Keratinocyte (primary cell): ENCODE measurements at regions not wholly inside any gene's neighbourhood (a gene's known extent, or its start where the extent isn't known, plus 50 kb on each side); places are given as distances from the start of the nearest gene placed in this dataset.

Experiments used
- DNase-seq: peaks from one replicate; pipeline ENCODE4 v3.0.0-alpha.2; 2011; ENCODE audit warnings: low read depth, missing footprints, low spot score
- FAIRE-seq: peaks from 2 replicates; lab custom pipeline; 2011; peaks lifted over from hg19 to GRCh38; lab: Jason Lieb, UNC
- H2AFZ ChIP-seq: 2 replicates; pipeline ENCODE4 v1.6.0; 2012; ENCODE audit warnings: low read length, control low read depth, inconsistent platforms; ENCODE audit not compliant: control insufficient read depth
- H3K27ac ChIP-seq: 2 replicates; pipeline ENCODE4 v1.5.1; 2011; ENCODE audit warnings: low read length; ENCODE audit not compliant: control insufficient read depth, insufficient read depth
- H3K27me3 ChIP-seq: 3 replicates; pipeline ENCODE4 v1.6.0; 2011; ENCODE audit warnings: low read length; ENCODE audit not compliant: control insufficient read depth, insufficient read depth; ENCODE audit errors: extremely low read depth
- H3K36me3 ChIP-seq, 2 experiments: 2 replicates in 1 of 2; 3 replicates in 1 of 2; pipeline ENCODE4 v1.5.1; 2011; ENCODE audit warnings: low read length in 2 of 2, mild to moderate bottlenecking in 1 of 2; ENCODE audit not compliant: control insufficient read depth in 2 of 2, insufficient read depth in 2 of 2; ENCODE audit errors: extremely low read depth in 1 of 2
- H3K4me1 ChIP-seq: 3 replicates; pipeline ENCODE4 v1.5.1; 2011; ENCODE audit warnings: low read length; ENCODE audit not compliant: control insufficient read depth, insufficient read depth; ENCODE audit errors: extremely low read depth
- H3K4me2 ChIP-seq: 3 replicates; pipeline ENCODE4 v1.6.0; 2011; ENCODE audit warnings: low read depth, low read length; ENCODE audit not compliant: control insufficient read depth, insufficient read depth; ENCODE audit errors: extremely low read depth
- H3K4me3 ChIP-seq, 3 experiments: fragments of 200-600 bp in 1 of 3; sonication (generic) in 1 of 3; 2 replicates in 2 of 3; 3 replicates in 1 of 3; pipeline ENCODE4 v1.5.1; 2011 to 2016; ENCODE audit warnings: low read length in 3 of 3, mild to moderate bottlenecking in 3 of 3, control low read depth in 2 of 3, inconsistent platforms in 1 of 3, low read depth in 1 of 3, mixed read lengths in 1 of 3, mixed run types in 1 of 3, moderate library complexity in 1 of 3; ENCODE audit not compliant: control insufficient read depth in 2 of 3, insufficient read depth in 2 of 3; ENCODE audit errors: extremely low read depth in 1 of 3
- H3K79me2 ChIP-seq: 2 replicates; pipeline ENCODE4 v1.6.0; 2012; ENCODE audit warnings: low read length; ENCODE audit not compliant: control insufficient read depth, insufficient read depth
- H3K9ac ChIP-seq: 3 replicates; pipeline ENCODE4 v1.6.0; 2011; ENCODE audit warnings: low read length; ENCODE audit not compliant: control insufficient read depth, insufficient read depth; ENCODE audit errors: extremely low read depth
- H3K9me1 ChIP-seq: 3 replicates; pipeline ENCODE4 v1.6.0; 2011; ENCODE audit warnings: low read length; ENCODE audit not compliant: control insufficient read depth, insufficient read depth; ENCODE audit errors: extremely low read depth
- H3K9me3 ChIP-seq: 2 replicates; pipeline ENCODE4 v1.5.1; 2012; ENCODE audit warnings: low read depth, low read length; ENCODE audit not compliant: control insufficient read depth
- H4K20me1 ChIP-seq: 3 replicates; pipeline ENCODE4 v1.6.0; 2011; ENCODE audit warnings: low read length; ENCODE audit not compliant: control insufficient read depth, insufficient read depth; ENCODE audit errors: extremely low read depth
- CTCF ChIP-seq, 3 experiments: IDR thresholded peaks in 1 of 3; conservative IDR thresholded peaks in 1 of 3; optimal IDR thresholded peaks in 1 of 3; 2 replicates in 2 of 3; 3 replicates in 1 of 3; pipeline versions ENCODE3 to v1.5.1; 2011; ENCODE audit warnings: low read length in 3 of 3, mild to moderate bottlenecking in 3 of 3, moderate library complexity in 2 of 3, control low read depth in 1 of 3, inconsistent platforms in 1 of 3; ENCODE audit not compliant: insufficient read depth in 2 of 3; ENCODE audit errors: extremely low read depth in 1 of 3
- EZH2 ChIP-seq: IDR thresholded peaks from one replicate; pipeline ENCODE4 v1.6.1; 2012; ENCODE audit warnings: inconsistent platforms, mild to moderate bottlenecking, low read length, moderate library complexity
- dilution Hi-C: fragments of 300-500 bp; cut with MboI; formaldehyde crosslinking; loops from one replicate; pipeline ENCODE4 v1.7.0; 2020; ENCODE audit warnings: low sequenced_read_pairs; ENCODE audit not compliant: extremely low pct_ligation_motif_present

GRCh38 chr4:135191596-135191995 lies 990.0 kb upstream of the PABPC4L start:
- DNase-seq (no peak), FAIRE-seq (no peak)
- dilution Hi-C loops = no loop called here
- TF ChIP-seq EZH2 = no peak
- no peak for TF ChIP-seq CTCF (optimal IDR thresholded peaks at IDR 0.05 in 1 of 3, IDR thresholded peaks at IDR 0.05 in 1 of 3, conservative IDR thresholded peaks at IDR 0.05 in 1 of 3; ENCODE audit: extremely low read depth in 1 of 3, insufficient read depth in 2 of 3, low read length in 3 of 3)
- no peaks in the 10 kb centered on the region for H4K20me1 ChIP-seq
- no peak overlapping the region for H3K4me3 ChIP-seq
- no peak overlapping the region for H3K4me2 ChIP-seq
- no peaks in the 10 kb centered on the region for H3K4me1 ChIP-seq
- H3K27me3 ChIP-seq = no peaks in the 10 kb centered on the region
- H3K9me3 ChIP-seq = no peaks in the 10 kb centered on the region
- H2AFZ ChIP-seq = no peak overlapping the region
- H3K9ac ChIP-seq = no peak overlapping the region
- H3K36me3 ChIP-seq = no peaks in the 10 kb centered on the region
- no peaks in the 10 kb centered on the region for H3K9me1 ChIP-seq
- no peaks in the 10 kb centered on the region for H3K79me2 ChIP-seq
- no peak overlapping the region for H3K27ac ChIP-seq

GRCh38 chr4:135186002-135186401 lies 984.4 kb upstream of the PABPC4L start:
- no peak overlapping the region for H3K9ac ChIP-seq
- H2AFZ ChIP-seq = no peak overlapping the region
- H3K4me1 ChIP-seq = no peaks in the 10 kb centered on the region
- no peak overlapping the region for H3K27ac ChIP-seq
- H3K4me2 ChIP-seq = no peak overlapping the region
- H3K79me2 ChIP-seq = no peaks in the 10 kb centered on the region
- no peaks in the 10 kb centered on the region for H3K27me3 ChIP-seq
- TF ChIP-seq EZH2 = no peak
- no peak for TF ChIP-seq CTCF (optimal IDR thresholded peaks at IDR 0.05 in 1 of 3, IDR thresholded peaks at IDR 0.05 in 1 of 3, conservative IDR thresholded peaks at IDR 0.05 in 1 of 3; ENCODE audit: extremely low read depth in 1 of 3, insufficient read depth in 2 of 3, low read length in 3 of 3)
- H3K9me1 ChIP-seq = no peaks in the 10 kb centered on the region
- H3K36me3 ChIP-seq = no peaks in the 10 kb centered on the region
- DNase-seq (no peak), FAIRE-seq (no peak)
- H3K4me3 ChIP-seq = no peak overlapping the region
- no peaks in the 10 kb centered on the region for H3K9me3 ChIP-seq
- dilution Hi-C loops = no loop called here
- H4K20me1 ChIP-seq = no peaks in the 10 kb centered on the region
